SU-DHL-6 (cell line): ENCODE measurements at regions not wholly inside any gene's neighbourhood (a gene's known extent, or its start where the extent isn't known, plus 50 kb on each side); places are given as distances from the start of the nearest gene placed in this dataset.

Experiments
- H2AFZ ChIP-seq: fragments of 200-600 bp; sonication (generic); 2 replicates; pipeline ENCODE4 v1.6.1; 2014; ENCODE audit warnings: low read depth, mild to moderate bottlenecking, moderate library complexity, mixed read lengths, antibody characterized with exemption, low read length; ENCODE audit not compliant: severe bottlenecking
- H3F3A ChIP-seq: fragments of 200-600 bp; shearing (Covaris generic); 2 replicates; pipeline ENCODE4 v1.6.0; 2016; ENCODE audit warnings: antibody characterized with exemption, mild to moderate bottlenecking; ENCODE audit not compliant: insufficient read depth
- H3K27ac ChIP-seq: fragments of 200-600 bp; sonication (generic); 2 replicates; pipeline ENCODE4 v1.5.1; 2016; ENCODE audit warnings: low read depth, mild to moderate bottlenecking, low read length, moderate library complexity, mixed read lengths
- H3K27me3 ChIP-seq: fragments of 200-600 bp; sonication (generic), shearing (Covaris generic); 2 replicates; pipeline ENCODE4 v1.6.0; 2014; ENCODE audit warnings: mild to moderate bottlenecking, low read length
- H3K36me3 ChIP-seq: fragments of 200-600 bp; sonication (generic); 2 replicates; pipeline ENCODE4 v1.6.1; 2014; ENCODE audit warnings: mild to moderate bottlenecking, low read length, mixed read lengths
- H3K4me2 ChIP-seq: fragments of 300-600, 200-600 bp; shearing (Covaris generic), sonication (generic); 2 replicates; pipeline ENCODE4 v1.6.0; 2014; ENCODE audit warnings: low read length, low read depth, mild to moderate bottlenecking; ENCODE audit not compliant: poor library complexity, severe bottlenecking
- H3K4me3 ChIP-seq: fragments of 200-600 bp; sonication (generic); 2 replicates; pipeline ENCODE4 v1.5.1; 2014; ENCODE audit warnings: antibody characterized with exemption, low read length, mild to moderate bottlenecking, mixed read lengths; ENCODE audit not compliant: insufficient read depth, poor library complexity, severe bottlenecking
- H3K79me2 ChIP-seq: fragments of 200-600 bp; sonication (generic); 2 replicates; pipeline ENCODE4 v1.6.1; 2014; ENCODE audit warnings: mild to moderate bottlenecking, low read length, moderate library complexity; ENCODE audit not compliant: insufficient read depth
- H3K9ac ChIP-seq: fragments of 200-600 bp; sonication (generic); 2 replicates; pipeline ENCODE4 v1.7.0; 2014; ENCODE audit warnings: mild to moderate bottlenecking, low read length
- H3K9me2 ChIP-seq: fragments of 200-600 bp; sonication (generic); replicated peaks from 2 replicates; pipeline ENCODE4 v1.6.1; 2014; ENCODE audit warnings: low read length; ENCODE audit not compliant: insufficient read depth
- H3K9me3 ChIP-seq: fragments of 200-600 bp; sonication (generic); 2 replicates; pipeline ENCODE4 v1.6.1; 2014; ENCODE audit warnings: low read length, mixed read lengths; ENCODE audit not compliant: insufficient read depth
- H4K20me1 ChIP-seq: fragments of 200-600 bp; sonication (generic); 2 replicates; pipeline ENCODE4 v1.6.1; 2014; ENCODE audit warnings: low read depth, mild to moderate bottlenecking, antibody characterized with exemption, low read length, moderate library complexity, mixed read lengths
- CTCF ChIP-seq: fragments of 200-600 bp; sonication (generic); IDR thresholded peaks from one replicate; pipeline ENCODE4 v1.5.1; 2017; ENCODE audit warnings: antibody characterized with exemption, mild to moderate bottlenecking, low read length, moderate library complexity; ENCODE audit not compliant: insufficient read depth, poor library complexity, severe bottlenecking
- EZH2phosphoT487 ChIP-seq: fragments of 200-600 bp; sonication (generic), shearing (Covaris generic); conservative IDR thresholded peaks from 2 replicates; pipeline ENCODE4 v1.6.1; 2018; ENCODE audit warnings: mild to moderate bottlenecking, antibody characterized with exemption, low read length, moderate library complexity, mixed read lengths

DNA sequence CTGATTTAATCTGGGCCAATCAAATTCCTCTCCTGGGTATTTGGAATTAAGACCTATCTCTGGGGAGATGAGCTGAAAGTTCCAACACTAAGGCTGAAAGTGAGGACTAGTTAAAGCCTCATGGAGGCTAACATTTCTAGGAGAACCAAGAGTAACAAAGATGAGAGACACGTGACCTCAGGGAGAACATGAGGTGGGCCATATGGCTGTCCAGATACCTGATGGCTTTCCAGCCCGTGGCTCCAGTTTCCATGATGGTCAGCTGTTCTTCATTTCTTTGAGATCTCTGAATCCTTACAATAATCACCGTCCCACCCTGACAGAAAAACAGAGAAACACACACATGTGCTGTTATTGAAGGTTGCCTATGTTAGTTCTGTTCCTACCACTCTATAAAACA, 66.1 kb downstream of the LEPR start:
- Histone ChIP-seq H3K9ac (no peak overlapping the region), H3K4me3 (no peak overlapping the region), H3K36me3 (no peaks in the 10 kb centered on the region), H3F3A (no peaks in the 10 kb centered on the region), H2AFZ (no peak overlapping the region), H3K9me3 (no peaks in the 10 kb centered on the region), H3K27me3 (no peaks in the 10 kb centered on the region), H3K79me2 (no peaks in the 10 kb centered on the region), H3K27ac (no peak overlapping the region), H4K20me1 (no peaks in the 10 kb centered on the region), H3K4me2 (no peak overlapping the region), H3K9me2 (no peaks in the 10 kb centered on the region)
- TF ChIP-seq EZH2phosphoT487 (no peak), CTCF (no peak)

DNA sequence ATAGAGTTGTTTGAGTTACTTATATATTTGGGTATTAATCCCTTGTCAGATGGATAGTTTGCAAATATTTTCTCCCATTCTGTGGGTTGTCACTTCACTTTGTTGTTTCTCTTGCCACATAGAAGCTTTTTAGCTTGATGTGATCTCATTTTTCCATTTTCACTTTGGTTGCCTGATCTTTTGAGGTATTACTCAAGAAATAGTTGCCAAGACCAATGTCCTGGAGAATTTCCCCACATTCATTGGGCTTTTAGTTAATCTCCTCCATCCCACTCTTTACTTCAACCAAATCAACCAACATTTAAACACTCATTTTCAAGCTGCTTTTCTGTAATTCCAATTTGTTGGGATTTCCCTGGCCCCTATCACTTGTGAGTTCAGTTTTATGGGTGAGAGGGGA, 69.0 kb downstream of the LEPR start:
- H3K36me3 ChIP-seq = no peaks in the 10 kb centered on the region
- no peaks in the 10 kb centered on the region for H3K9me3 ChIP-seq
- no peaks in the 10 kb centered on the region for H4K20me1 ChIP-seq
- H3K9ac ChIP-seq = no peak overlapping the region
- no peaks in the 10 kb centered on the region for H3K79me2 ChIP-seq
- no peaks in the 10 kb centered on the region for H3K9me2 ChIP-seq
- H3K4me2 ChIP-seq = no peak overlapping the region
- no peaks in the 10 kb centered on the region for H3F3A ChIP-seq
- no peak for TF ChIP-seq EZH2phosphoT487
- TF ChIP-seq CTCF = no peak
- no peak overlapping the region for H3K27ac ChIP-seq
- no peak overlapping the region for H3K4me3 ChIP-seq
- H3K27me3 ChIP-seq = no peaks in the 10 kb centered on the region
- no peak overlapping the region for H2AFZ ChIP-seq

GRCh38 chr1:65490231-65491009, 70.0 kb downstream of the LEPR start:
- TF ChIP-seq CTCF = no peak
- TF ChIP-seq EZH2phosphoT487 = no peak
- H3K9me2 ChIP-seq = no peaks in the 10 kb centered on the region
- no peaks in the 10 kb centered on the region for H3K9me3 ChIP-seq
- no peaks in the 10 kb centered on the region for H3F3A ChIP-seq
- no peak overlapping the region for H3K4me2 ChIP-seq
- no peak overlapping the region for H3K4me3 ChIP-seq
- no peak overlapping the region for H2AFZ ChIP-seq
- no peaks in the 10 kb centered on the region for H4K20me1 ChIP-seq
- no peak overlapping the region for H3K9ac ChIP-seq
- no peak overlapping the region for H3K27ac ChIP-seq
- H3K79me2 ChIP-seq = no peaks in the 10 kb centered on the region
- H3K27me3 ChIP-seq = no peaks in the 10 kb centered on the region
- no peaks in the 10 kb centered on the region for H3K36me3 ChIP-seq
